Peyer's patch (tissue), 4 donors: ENCODE measurements at regions not wholly inside any gene's neighbourhood (a gene's known extent, or its start where the extent isn't known, plus 50 kb on each side); places are given as distances from the start of the nearest gene placed in this dataset.

Experiments
- DNase-seq, 3 donors: peaks; one replicate each; pipeline ENCODE4 v3.0.0-alpha.2; 2017 to 2019
- H3K27ac ChIP-seq, 4 donors: fragments of 200-600 bp; sonication (generic); one replicate each; pipeline ENCODE4 v1.5.1; 2016 to 2019
- H3K27me3 ChIP-seq, 2 donors: fragments of 200-600 bp; sonication (generic); one replicate each; pipeline ENCODE4 v1.5.1; 2019
- H3K36me3 ChIP-seq, 3 donors: fragments of 200-600 bp; sonication (generic); one replicate each; pipeline ENCODE4 v1.5.1; 2016 to 2019
- H3K4me1 ChIP-seq, 4 donors: fragments of 200-600 bp; sonication (generic); one replicate each; pipeline ENCODE4 v1.5.1; 2016 to 2019
- H3K4me3 ChIP-seq, 4 donors: fragments of 200-600 bp; sonication (generic); 1 replicate in 3 of 4; 2 replicates in 1 of 4; pipeline ENCODE4 v1.5.1; 2016 to 2019; ENCODE audit warnings: mild to moderate bottlenecking in 1 of 4
- H3K9me3 ChIP-seq, 4 donors: fragments of 200-600 bp; sonication (generic); one replicate each; pipeline ENCODE4 v1.5.1; 2016 to 2019; ENCODE audit warnings: mild to moderate bottlenecking in 1 of 4
- CTCF ChIP-seq, 6 experiments: fragments of 450-650 bp in 4 of 6; fragments of 200-600 bp in 2 of 6; sonication (generic) in 1 of 6; IDR thresholded peaks; one replicate each; pipeline ENCODE4 v1.5.1; 2017 to 2019; ENCODE audit warnings: antibody characterized with exemption in 6 of 6, mild to moderate bottlenecking in 3 of 6, moderate library complexity in 1 of 6
- POLR2A ChIP-seq, 2 donors: fragments of 450-650 bp; IDR thresholded peaks; one replicate each; pipeline ENCODE4 v1.5.1; 2017; ENCODE audit warnings: antibody characterized with exemption in 2 of 2, mild to moderate bottlenecking in 2 of 2, moderate library complexity in 2 of 2

GRCh38 chr2:118232391-118232790, 144.1 kb downstream of the INSIG2 start:
- Histone ChIP-seq H3K27ac (no peak overlapping the region), H3K27me3 (no peaks in the 10 kb centered on the region), H3K4me3 (no peak overlapping the region), H3K9me3 (no peaks in the 10 kb centered on the region), H3K4me1 (no peaks in the 10 kb centered on the region), H3K36me3 (no peaks in the 10 kb centered on the region)
- no peak for DNase-seq
- TF ChIP-seq CTCF (IDR thresholded peaks at IDR 0.05), result no peak
- no peak for TF ChIP-seq POLR2A (IDR thresholded peaks at IDR 0.05)

GRCh38 chr2:118231759-118232158, 143.5 kb downstream of the INSIG2 start:
- Histone ChIP-seq H3K27ac (no peak overlapping the region), H3K9me3 (no peaks in the 10 kb centered on the region), H3K4me3 (no peak overlapping the region), H3K36me3 (no peaks in the 10 kb centered on the region), H3K27me3 (no peaks in the 10 kb centered on the region), H3K4me1 (no peaks in the 10 kb centered on the region)
- DNase-seq, result no peak
- TF ChIP-seq POLR2A (IDR thresholded peaks at IDR 0.05) (no peak), CTCF (IDR thresholded peaks at IDR 0.05) (no peak)

GRCh38 chr2:118227698-118228508, 139.6 kb downstream of the INSIG2 start:
- Histone ChIP-seq H3K27me3 (peaks cover 0 to 29% of the 10 kb centered on the region in 2 donors), H3K36me3 (no peaks in the 10 kb centered on the region), H3K4me1 (peaks cover 0 to 15% (median 6%) of the 10 kb centered on the region in 4 donors), H3K27ac (no peak overlapping the region), H3K9me3 (no peaks in the 10 kb centered on the region), H3K4me3 (no peak overlapping the region)
- TF ChIP-seq CTCF (IDR thresholded peaks at IDR 0.05) (no peak), POLR2A (IDR thresholded peaks at IDR 0.05) (no peak)
- DNase-seq, result no peak

- Histone ChIP-seq H3K4me3 (no peak overlapping the region), H3K4me1 (peaks cover 0 to 15% (median 6%) of the 10 kb centered on the region in 4 donors), H3K36me3 (no peaks in the 10 kb centered on the region), H3K27me3 (peaks cover 0 to 35% of the 10 kb centered on the region in 2 donors), H3K9me3 (no peaks in the 10 kb centered on the region), H3K27ac (no peak overlapping the region)
- TF ChIP-seq CTCF (IDR thresholded peaks at IDR 0.05) (no peak), POLR2A (IDR thresholded peaks at IDR 0.05) (no peak)
- DNase-seq, result no peak
Observed at GRCh38 chr2:118225666-118226065, 137.4 kb downstream of the INSIG2 start.

- Histone ChIP-seq H3K4me3 (peak overlapping the region; percentile 41 to 59 (median 50)), H3K36me3 (no peaks in the 10 kb centered on the region), H3K4me1 (peaks cover 0 to 15% (median 6%) of the 10 kb centered on the region in 4 donors), H3K9me3 (no peaks in the 10 kb centered on the region), H3K27ac (no peak overlapping the region), H3K27me3 (peaks cover 0 to 35% of the 10 kb centered on the region in 2 donors)
- DNase-seq, result no peak
- TF ChIP-seq CTCF (IDR thresholded peaks at IDR 0.05) (no peak), POLR2A (IDR thresholded peaks at IDR 0.05) (no peak)
Observed at GRCh38 chr2:118224895-118225311, 136.6 kb downstream of the INSIG2 start.
